Right hindlimb (tissue), 1 donor: ENCODE measurements at regions not wholly inside any gene's neighbourhood (a gene's known extent, or its start where the extent isn't known, plus 50 kb on each side); places are given as distances from the start of the nearest gene placed in this dataset.
"Not testable (repeated sequence)": the region's sequence is repeated elsewhere in the genome, so short reads cannot be mapped to it uniquely, and the experiment has no call there.

Experiments used
- DNase-seq: peaks from one replicate; pipeline ENCODE4 v3.0.0-alpha.2; 2018

DNA sequence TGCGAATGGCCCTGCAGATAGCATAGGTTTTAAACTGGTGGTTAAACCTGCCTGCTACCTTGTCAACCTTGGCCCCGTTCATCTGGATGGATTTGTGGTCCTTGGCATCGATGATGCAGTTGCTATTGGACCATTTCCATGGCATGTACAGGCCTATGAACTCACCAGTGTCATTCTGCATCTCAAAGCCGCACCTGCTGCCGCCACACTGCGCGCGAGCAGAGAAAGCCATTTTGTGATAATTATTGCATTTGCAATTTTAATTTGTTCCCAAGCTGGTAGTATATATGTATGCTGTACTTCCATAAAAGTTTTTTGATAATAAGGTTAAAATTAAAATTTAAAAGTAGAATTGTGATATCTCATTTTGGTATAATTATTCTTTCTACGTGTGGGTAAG is 94.8 kb upstream of the UXS1 start:
- no peak for DNase-seq

DNA sequence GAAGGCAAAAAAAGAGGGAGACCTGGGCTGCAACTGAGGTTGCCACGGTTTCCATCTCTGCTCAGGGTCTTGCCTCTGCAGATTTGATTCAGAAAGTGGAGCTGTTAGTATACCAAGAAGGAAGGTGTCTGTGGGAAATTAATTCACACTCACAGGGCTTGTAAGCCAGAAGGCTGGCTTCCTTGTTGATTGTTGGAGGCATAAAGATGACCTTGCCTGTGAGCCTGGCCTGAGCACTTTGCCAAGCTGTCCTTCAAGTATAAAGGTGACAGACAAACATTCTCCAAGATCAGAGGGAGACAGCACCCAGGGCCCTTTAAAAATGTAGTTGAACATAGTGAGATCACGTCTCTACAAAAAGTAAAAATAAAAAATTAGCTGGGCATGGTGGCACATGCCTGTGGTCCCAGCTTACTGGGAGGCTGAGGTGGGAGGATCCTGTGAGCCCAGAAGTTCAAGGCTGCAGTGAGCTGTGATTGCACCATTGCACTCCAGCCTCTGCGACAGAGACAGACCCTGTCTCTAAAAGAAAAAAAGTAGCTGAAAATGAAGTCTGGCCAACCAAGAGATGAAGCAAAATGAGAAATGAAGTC is 91.2 kb upstream of the UXS1 start:
- DNase-seq: no peak

DNA sequence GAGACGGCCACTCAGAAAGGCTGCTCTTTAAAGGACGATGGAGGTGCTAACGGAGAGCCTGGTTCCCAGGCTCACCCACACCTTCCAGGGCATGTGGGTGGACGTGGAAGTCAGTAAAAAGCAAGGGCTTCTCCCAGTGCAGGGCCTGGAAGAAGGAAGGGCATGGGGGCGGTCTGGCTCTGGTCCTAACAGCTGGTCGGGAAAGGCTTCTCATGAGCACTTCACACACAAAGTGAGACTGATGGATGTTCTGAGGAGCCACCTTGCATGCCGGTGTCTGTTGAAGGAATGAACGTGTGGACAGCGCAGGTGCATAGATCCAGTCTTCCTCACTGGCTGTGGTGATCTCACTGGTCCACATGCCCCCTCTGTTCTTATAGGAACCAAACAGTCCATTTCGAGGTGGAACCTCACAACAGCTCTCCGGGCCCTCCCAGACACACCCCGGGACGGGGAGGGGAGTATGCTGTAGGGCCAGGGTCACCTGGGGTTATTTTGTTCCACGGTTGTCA is 90.6 kb upstream of the UXS1 start:
- no peak for DNase-seq

DNA sequence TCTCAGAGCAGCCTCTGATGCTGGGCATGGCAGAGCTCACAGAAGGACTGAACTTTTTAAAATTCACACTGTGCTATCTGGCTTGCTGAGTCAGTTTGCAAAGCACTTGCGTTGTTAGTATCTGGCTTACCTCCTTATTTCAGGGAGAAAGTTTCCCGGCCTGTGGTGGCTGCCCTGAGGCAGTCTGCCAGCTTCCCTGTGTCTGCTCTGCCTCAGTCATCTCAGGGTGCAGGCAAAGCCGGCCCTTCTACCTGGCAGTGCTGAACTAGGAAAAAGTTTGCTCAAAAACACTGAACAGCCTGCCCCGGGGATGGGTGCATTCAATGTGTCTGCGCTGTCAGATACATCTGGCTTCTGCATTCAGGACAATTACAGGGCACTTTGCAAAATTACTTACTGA is 90.2 kb upstream of the UXS1 start:
- DNase-seq: no peak

DNA sequence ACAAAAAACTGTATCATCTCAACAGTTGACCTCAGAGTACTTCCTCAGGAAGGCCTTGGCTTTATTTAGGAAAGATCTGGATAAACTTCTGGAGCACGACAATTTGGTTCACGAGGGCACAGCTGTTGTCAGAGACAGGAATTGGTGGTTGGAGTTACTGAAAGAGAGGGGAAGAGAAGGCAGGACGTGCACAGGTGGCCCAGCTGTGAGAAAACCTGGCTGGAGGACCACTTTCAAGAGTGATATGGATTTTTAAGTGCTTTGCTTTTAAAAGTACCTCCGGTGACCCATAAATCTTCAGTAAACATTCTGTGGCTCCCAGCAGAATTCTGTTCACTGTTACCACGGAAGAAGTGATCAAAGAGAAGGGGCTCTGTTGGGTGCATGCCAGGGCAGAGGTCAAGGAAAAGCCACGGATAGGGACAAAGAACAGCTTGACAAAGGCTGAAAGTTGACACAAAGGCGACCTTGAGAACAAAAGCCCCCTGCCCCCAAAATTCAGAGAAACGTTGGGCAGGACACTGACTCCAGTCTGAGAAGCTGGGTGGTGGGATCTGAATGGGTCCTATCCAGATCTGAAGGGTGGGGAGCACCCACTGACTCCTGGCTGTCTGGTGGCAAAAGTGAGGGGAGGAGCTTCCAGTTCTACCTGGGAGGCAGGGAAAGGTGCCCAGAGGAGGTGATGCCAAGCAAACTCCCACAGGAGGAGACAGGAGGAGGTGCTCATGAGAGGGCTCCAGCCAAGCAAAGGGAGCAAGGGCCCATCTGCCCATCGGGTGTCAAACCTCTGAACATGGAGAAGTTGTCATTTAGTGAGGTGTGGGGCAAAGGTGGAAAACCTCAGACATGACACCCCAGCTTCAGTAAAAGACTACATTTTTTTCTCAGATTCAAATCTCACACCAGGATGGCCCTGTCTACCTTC is 89.4 kb upstream of the UXS1 start:
- DNase-seq: not testable (repeated sequence)

DNA sequence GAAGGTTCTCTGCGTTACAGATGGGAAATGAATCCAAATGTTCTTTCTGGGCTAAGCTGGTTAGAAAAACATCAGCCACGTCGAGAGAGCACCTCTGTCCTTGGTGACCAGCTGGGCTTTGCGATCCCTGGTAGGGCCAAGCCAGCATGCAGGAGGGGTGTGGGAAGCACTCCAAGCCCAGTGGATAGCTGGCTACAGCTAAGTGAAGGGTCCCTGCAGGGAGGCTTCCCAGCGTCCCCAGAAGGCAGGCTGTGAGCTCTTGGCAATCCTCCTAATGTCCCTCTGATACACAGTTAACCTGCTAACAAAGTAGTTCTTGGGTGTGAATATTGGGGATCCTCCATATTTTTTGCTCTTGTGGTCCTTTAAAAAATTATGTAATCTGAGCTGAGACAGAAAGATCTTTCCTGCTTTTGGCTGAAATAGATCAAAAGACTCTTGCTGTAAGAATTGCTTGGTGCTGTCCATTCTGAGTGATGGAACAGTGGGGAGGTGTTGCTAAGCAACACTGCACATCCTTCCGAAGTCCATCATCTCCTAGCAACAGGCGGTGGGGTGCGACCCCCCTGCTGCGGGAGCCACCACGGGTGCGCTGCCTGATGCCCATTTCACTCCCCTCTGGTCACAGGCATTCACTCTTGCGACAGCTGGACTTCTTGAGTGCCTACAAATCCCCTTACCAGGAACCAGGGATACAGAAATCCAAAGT is 88.5 kb upstream of the UXS1 start:
- DNase-seq: no peak

DNA sequence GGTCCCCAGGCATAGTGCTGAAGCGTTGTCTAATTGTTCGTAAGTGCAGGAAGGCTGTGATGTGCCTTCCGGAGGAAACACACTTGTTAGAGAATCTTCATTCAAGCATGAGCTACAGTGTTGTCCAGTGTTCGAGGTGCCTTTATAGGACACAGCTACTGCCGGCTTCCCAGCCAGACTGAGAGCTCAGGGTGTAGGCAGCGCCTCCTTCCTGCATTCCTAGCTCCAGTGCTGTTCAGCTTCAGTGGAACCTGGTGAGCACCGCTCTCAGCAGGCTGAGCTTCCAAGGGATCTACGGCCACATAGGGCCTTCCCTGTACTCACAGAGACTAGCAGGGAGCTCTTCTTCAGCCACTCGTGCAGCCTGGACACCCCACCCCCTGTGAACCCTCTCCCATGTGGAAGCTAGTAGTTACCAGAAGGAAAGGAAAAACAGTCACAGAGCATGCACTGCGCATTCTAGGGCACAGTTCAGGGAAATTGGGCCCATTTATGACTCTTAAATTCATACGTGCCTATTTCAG is 87.9 kb upstream of the UXS1 start:
- not testable (repeated sequence) for DNase-seq

DNA sequence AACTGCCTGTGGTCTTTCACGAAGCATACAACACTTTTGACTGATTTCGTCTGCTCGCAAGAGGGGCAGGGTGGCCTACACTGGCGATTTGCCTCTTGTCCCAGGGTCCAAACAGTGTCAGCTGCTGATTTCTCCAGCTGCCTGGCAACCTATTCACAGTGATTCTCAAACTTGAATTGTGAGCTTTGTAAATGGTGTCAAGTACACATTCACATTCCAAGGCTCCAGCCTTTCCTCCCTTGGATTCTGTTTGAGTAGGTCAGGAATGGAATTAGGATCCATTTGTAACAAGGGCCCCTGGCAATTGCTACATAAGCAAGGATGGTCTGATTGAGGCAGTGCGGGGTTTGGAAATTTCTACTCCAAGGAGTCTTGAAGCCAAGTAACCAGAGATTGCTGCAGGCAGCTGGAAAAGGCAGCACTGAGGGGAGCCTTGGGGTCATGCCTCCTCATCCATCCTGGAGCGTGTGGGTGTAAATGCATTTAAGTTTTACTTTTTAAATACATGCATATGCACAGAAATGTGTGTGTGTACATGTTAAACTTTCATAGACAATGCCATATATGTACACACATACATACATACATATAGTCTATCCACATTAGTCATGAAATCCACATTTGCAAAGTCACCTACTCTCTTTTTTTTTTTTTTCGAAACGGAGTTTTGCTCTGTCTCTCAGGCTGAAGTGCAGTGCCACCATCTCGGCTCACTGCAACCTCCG is 86.8 kb upstream of the UXS1 start:
- DNase-seq: no peak

DNA sequence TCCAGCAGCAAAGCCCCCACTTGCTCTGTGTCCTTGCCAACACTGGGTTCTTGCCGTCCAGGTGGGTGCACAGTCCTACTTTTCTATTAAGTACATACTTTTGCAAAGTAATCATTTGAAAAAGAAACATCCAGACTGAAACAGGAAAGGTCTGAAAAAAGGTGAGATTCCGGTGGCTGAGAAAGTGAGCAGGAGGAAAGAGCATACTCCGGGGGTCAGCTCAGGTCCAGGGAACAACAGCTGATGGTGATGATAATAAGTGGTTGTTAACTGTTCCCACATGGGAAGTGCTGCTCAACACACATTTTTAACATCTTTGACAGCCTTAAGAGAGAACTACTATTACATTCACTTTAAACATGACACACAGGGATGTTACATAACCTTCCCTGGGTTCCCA is 86.1 kb upstream of the UXS1 start:
- DNase-seq: no peak

DNA sequence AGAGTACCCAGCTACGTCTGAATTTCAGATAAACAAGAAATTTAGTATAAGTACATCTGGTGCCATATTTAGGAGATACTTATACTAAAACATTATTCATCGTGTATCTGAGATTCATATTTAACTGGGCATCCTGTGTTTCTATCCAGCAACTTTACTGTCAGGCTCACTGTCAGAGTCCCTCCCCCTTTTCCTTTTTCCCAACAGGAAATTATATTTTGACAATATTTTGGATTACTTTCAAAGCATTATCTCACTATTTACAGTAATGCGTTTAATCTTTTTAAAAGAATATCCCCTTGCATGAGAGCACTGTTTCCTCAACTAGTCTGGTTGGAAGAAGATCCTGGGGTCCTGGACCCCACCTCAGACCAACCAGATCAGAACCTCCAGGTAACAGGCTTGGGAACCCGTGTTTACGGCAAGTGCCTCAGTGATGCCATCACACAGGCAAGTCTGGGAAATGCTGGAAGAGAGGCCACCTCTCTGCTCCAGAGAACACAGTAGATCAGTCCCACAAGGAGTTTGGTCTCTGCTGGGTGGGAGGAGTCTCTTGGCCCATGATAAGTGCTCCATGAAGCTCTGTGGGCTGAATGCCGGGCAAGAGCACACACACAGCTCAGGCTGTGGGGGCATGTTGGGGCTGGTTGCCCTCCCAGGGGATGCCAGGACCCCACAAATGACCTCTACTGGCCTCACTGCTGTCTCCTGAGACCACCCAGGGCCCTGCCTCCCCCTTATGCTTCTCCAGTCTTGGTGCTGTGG is 84.2 kb upstream of the UXS1 start:
- DNase-seq: no peak

DNA sequence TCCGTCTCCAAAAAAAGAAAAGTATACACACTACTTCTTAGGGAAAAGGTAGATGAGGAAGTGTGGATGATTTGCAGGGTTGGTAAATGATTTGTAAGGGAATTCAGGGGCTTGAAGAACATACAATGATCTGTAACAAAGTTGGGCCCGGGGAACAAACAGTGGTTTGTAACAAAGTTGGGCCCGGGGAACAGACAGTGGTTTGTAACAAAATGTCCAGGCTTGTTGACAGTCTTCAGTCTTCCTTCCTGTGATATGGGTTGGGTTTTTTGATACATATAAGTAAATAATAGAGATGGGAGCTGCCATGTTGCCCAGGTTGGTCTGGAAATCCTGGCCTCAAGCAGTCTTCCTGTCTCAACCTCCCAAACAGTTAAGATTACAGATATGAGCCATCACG is 83.3 kb upstream of the UXS1 start:
- DNase-seq: no peak

DNA sequence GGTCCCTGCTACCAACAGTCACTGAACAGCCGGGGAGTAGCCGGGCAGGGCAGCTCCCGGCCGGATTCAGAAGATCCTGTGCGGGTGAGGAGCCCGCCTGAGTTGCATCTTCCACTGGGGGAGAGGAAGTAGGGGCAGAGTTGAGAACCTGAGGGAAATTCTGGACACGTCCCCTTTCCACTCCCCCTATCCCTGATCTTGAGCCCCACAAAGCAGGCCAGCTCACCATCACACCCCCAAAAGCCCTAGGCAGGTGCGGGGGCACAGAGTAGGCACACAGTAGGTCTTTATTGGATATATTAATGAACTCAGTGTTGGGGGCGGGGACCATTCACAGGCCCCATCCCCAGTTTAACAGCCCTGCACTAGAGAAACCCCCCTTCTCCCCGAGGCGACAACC is 81.9 kb upstream of the UXS1 start:
- no peak for DNase-seq

DNA sequence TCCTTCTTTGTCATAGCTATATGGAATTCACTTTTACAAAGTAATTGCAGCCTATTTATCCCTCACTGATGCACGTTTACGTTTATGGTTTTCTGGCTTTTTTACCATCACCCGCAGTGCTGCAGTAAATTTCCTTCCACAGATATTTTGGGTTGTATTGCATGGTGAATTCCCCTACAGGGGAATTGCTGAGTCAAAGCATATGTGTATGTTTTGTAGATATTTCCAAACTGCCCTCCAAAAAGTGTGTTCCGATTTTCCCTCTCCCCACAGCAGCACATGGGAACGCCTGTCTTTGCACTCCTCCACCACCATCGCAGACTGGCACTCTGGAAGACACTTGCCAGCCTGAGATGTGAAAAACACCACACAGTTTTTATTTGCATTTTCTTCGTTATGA is 80.6 kb upstream of the UXS1 start:
- no peak for DNase-seq

DNA sequence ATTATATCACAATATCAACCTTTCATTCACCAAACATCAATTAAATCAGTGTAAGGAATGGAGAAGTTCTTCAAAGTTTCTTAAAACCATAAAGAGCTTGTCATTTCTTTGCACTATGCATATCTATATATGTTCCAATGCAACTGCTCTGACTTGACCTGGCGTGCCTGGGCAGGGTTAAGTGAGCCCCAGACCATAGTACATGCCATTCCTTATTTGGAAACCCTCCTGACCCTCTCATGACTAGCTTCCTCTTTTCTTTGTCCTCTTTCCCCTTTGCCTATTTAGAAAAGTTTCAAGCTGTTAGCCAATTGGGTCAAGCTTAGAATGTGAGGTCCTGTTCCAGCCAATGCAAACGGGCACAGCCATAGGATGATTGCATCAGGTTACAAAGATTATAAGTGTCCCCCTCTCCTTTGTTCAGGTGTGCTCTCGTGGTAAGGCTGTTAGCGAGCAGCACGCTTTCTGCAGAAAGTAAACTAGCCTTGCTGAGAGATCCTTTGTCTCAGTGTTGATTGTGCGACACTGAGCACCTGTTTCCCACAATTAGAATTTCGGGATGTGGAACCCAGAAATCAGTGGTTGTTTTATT is 78.2 kb upstream of the UXS1 start:
- DNase-seq: no peak

DNA sequence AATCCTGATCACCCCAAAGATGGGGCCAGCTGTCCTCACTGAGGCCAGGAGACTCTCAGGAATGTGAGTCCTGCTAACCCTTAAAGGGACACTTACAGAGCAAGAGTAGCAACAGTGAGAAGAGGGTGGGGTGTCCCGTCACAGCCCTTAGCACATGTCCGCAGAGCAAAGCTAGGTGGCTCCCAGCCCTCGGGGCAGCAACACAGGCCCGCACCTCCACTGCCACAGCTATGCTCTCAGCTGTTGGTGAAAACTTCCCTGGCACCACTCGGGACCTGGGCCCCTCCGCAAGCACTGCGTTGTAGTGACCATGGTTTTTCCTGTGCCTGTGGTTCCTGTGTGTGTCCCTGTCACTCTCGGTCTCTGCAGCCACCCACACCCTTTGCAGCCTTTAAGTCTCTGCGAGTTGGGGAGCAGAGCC is 76.4 kb upstream of the UXS1 start:
- DNase-seq: no peak

DNA sequence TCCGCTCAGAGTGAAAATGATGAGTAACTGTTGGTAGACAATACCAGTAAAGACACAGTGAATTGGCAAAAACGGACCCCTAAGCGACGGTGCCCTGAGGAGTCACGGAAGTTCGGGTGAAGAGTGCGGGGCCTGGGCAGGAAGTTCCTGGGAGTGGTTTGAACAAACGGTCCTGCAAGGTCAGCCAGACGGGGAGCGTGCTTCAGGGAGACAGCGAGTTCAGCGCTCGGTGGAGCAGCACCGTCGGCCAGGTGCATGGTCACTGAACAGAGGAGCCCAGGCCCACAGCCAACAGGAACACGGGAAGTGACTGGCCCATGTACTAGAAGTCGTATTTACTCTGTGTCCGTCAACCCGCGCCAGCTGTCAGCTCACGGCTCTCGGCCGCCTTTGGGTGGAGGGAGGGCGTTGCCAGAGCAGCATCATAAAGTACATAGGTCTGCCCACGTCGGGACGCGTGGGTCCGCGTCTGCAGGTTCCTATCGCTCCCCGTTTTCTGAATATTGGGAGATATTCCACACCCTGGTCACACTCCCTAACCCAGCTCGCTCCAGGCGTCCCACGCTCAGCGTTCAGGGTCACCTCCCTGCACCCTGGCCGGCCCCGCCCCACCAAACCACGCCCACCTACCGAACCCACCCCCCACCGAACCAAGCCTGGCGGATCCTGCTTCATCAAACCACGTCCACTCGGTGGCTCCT is 75.6 kb upstream of the UXS1 start:
- DNase-seq: peak; percentile 43

DNA sequence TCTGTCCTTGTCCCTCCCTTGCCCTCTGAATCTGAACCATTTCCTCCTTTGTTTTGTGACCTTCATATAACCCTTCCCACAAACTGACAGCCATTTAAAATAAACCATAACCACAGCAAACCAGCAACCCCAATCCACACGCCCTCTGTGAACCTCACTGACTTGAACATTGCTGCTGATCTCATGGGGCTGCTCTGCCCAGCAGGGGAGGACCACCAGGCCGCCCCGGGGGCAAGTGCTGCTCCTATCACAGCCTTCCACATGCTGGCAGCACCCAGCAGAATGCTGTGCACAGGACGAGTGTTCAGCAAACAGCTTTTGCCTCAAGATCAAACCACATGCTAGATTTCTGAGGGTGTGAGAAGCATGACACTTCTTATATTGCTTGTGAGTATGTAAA is 73.9 kb upstream of the UXS1 start:
- DNase-seq: no peak

DNA sequence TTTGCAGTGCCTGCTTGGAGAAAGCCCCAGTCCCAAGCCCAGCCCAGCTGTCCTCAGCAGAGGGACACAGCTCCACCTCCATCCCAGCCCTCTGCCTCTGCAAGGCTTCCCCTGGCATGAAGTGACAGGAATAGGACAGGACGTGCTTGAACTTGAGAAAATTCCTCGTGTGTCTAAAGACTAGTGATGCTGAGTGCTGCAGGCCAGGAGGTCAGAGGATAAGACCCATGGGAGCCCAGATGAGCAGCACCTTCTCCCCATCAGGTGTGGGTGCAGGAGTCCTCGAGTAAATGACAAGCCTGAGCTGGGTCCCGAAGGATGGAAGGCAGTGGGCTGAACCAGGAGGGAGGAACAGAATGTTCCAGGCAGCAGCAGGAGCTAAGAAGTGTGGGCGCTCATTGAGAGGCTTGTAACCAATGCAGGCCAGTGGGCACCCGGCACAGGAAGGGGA is 67.8 kb upstream of the UXS1 start:
- no peak for DNase-seq

DNA sequence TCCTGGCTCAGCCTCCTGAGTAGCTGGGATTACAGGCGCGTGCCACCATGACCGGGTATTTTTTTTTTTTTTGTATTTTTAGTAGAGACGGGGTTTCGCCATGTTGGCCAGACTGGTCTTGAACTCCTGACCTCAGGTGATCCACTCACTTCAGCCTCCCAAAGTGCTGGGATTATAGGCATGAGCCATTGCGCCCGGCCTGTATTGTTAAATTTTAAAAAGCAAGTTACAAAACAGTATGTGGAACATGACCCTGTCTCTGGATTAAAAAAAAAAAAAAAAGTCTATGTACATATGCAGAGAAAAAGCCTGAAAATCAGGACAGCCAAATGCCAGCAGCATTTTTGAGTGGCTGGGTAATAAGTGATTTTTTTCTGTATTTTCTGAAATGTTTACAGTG is 64.8 kb upstream of the UXS1 start:
- not testable (repeated sequence) for DNase-seq

DNA sequence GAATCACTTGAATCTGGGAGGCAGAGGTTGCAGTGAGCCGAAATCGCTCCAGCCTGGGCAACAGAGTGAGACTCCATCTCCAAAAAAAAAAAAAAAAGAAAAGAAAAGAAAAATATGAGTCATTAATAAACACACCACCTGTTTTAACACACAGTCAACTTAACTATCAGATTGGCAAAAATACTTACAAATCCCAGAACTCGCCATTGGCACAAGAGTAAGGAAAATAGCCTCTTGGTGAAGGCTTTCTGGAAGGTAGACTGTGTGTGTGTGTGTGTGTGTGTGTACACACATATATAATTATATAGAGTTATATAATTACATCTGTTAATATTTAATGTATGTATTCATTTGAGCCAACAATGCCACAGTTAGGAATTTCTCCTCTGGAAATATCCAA is 63.7 kb upstream of the UXS1 start:
- DNase-seq: no peak

DNA sequence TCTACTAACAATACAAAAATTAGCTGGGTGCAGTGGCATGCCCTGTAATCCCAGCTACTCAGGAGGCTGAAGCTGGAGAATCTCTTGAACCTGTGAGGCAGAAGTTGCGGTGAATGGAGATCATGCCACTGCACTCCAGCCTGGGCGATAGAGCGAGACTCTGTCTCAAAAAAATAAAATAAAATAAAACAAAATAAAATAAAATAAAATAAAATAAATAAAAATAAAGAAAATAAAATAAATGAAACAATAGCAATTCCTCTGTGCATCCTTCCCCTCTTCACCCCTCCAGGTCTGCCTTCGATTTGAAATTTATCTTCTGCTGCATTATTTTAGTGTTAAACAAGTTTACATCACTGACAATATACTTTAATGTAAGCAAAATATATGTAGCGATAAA is 63.0 kb upstream of the UXS1 start:
- no peak for DNase-seq
